ENCODE measurements at regions not wholly inside any gene's neighbourhood (a gene's known extent, or its start where the extent isn't known, plus 50 kb on each side); places are given as distances from the start of the nearest gene placed in this dataset.

- no peak for DNase-seq (ENCODE audit: low read depth, low spot score)
- Histone ChIP-seq H3K4me1 (ENCODE audit: insufficient read depth, insufficient read length) (no peaks in the 10 kb centered on the region), H3K27me3 (ENCODE audit: insufficient read depth, insufficient read length) (no peaks in the 10 kb centered on the region), H3K9ac (ENCODE audit: insufficient read length, low read depth) (no peak overlapping the region), H3K36me3 (ENCODE audit: insufficient read depth, insufficient read length, low read length) (no peaks in the 10 kb centered on the region), H3K4me3 (ENCODE audit: insufficient read length, low read depth) (no peak overlapping the region), H3K9me3 (ENCODE audit: insufficient read depth, low read length) (no peaks in the 10 kb centered on the region)
- TF ChIP-seq ZNF274 (IDR thresholded peaks at IDR 0.05; ENCODE audit: low read depth, low read length) = no peak
Observed at GRCh38 chr2:12890066-12890465, 173.3 kb downstream of the TRIB2 start.

GRCh38 chr2:12890481-12890991 is 173.8 kb downstream of the TRIB2 start:
- no peak for TF ChIP-seq ZNF274 (IDR thresholded peaks at IDR 0.05; ENCODE audit: low read depth, low read length)
- no peak for TF ChIP-seq YY1 (IDR thresholded peaks at IDR 0.05; ENCODE audit: insufficient read depth, insufficient read length)
- no peak for TF ChIP-seq SUZ12 (IDR thresholded peaks at IDR 0.05; ENCODE audit: extremely low read depth, insufficient read depth, insufficient read length)
- H3K36me3 ChIP-seq (ENCODE audit: insufficient read depth, insufficient read length, low read length) = no peaks in the 10 kb centered on the region
- no peaks in the 10 kb centered on the region for H3K4me1 ChIP-seq (ENCODE audit: insufficient read depth, insufficient read length)
- H3K9me3 ChIP-seq (ENCODE audit: insufficient read depth, low read length) = no peaks in the 10 kb centered on the region
- no peak for DNase-seq (ENCODE audit: low read depth, low spot score)
- H3K9ac ChIP-seq (ENCODE audit: insufficient read length, low read depth) = no peak overlapping the region
- H3K27me3 ChIP-seq (ENCODE audit: insufficient read depth, insufficient read length) = no peaks in the 10 kb centered on the region
- H3K4me3 ChIP-seq (ENCODE audit: insufficient read length, low read depth) = no peak overlapping the region

GRCh38 chr2:12895017-12895416 is 178.3 kb downstream of the TRIB2 start:
- H3K36me3 ChIP-seq (ENCODE audit: insufficient read depth, insufficient read length, low read length) = no peaks in the 10 kb centered on the region
- H3K9ac ChIP-seq (ENCODE audit: insufficient read length, low read depth) = no peak overlapping the region
- TF ChIP-seq YY1 (IDR thresholded peaks at IDR 0.05; ENCODE audit: insufficient read depth, insufficient read length) (no peak), ZNF274 (IDR thresholded peaks at IDR 0.05; ENCODE audit: low read depth, low read length) (no peak), SUZ12 (IDR thresholded peaks at IDR 0.05; ENCODE audit: extremely low read depth, insufficient read depth, insufficient read length) (no peak)
- H3K27me3 ChIP-seq (ENCODE audit: insufficient read depth, insufficient read length) = no peaks in the 10 kb centered on the region
- no peaks in the 10 kb centered on the region for H3K4me1 ChIP-seq (ENCODE audit: insufficient read depth, insufficient read length)
- no peak overlapping the region for H3K4me3 ChIP-seq (ENCODE audit: insufficient read length, low read depth)
- no peaks in the 10 kb centered on the region for H3K9me3 ChIP-seq (ENCODE audit: insufficient read depth, low read length)
- no peak for DNase-seq (ENCODE audit: low read depth, low spot score)

- no peak for DNase-seq (ENCODE audit: low read depth, low spot score)
- no peaks in the 10 kb centered on the region for H3K27me3 ChIP-seq (ENCODE audit: insufficient read depth, insufficient read length)
- no peak overlapping the region for H3K9ac ChIP-seq (ENCODE audit: insufficient read length, low read depth)
- H3K4me3 ChIP-seq (ENCODE audit: insufficient read length, low read depth) = no peak overlapping the region
- no peaks in the 10 kb centered on the region for H3K4me1 ChIP-seq (ENCODE audit: insufficient read depth, insufficient read length)
- H3K9me3 ChIP-seq (ENCODE audit: insufficient read depth, low read length) = no peaks in the 10 kb centered on the region
- TF ChIP-seq YY1 (IDR thresholded peaks at IDR 0.05; ENCODE audit: insufficient read depth, insufficient read length) = no peak
- no peak for TF ChIP-seq SUZ12 (IDR thresholded peaks at IDR 0.05; ENCODE audit: extremely low read depth, insufficient read depth, insufficient read length)
- TF ChIP-seq ZNF274 (IDR thresholded peaks at IDR 0.05; ENCODE audit: low read depth, low read length) = no peak
- no peaks in the 10 kb centered on the region for H3K36me3 ChIP-seq (ENCODE audit: insufficient read depth, insufficient read length, low read length)
Observed at GRCh38 chr2:12896318-12896982, 179.7 kb downstream of the TRIB2 start.

GRCh38 chr2:12897181-12897580 is 180.4 kb downstream of the TRIB2 start:
- no peak overlapping the region for H3K4me3 ChIP-seq (ENCODE audit: insufficient read length, low read depth)
- no peak for DNase-seq (ENCODE audit: low read depth, low spot score)

GRCh38 chr2:12903272-12903671 is 186.5 kb downstream of the TRIB2 start:
- no peak for DNase-seq (ENCODE audit: low read depth, low spot score)
- no peaks in the 10 kb centered on the region for H3K9me3 ChIP-seq (ENCODE audit: insufficient read depth, low read length)
- H3K27me3 ChIP-seq (ENCODE audit: insufficient read depth, insufficient read length) = no peaks in the 10 kb centered on the region
- no peaks in the 10 kb centered on the region for H3K36me3 ChIP-seq (ENCODE audit: insufficient read depth, insufficient read length, low read length)
- H3K4me1 ChIP-seq (ENCODE audit: insufficient read depth, insufficient read length) = no peaks in the 10 kb centered on the region
- no peak for TF ChIP-seq SUZ12 (IDR thresholded peaks at IDR 0.05; ENCODE audit: extremely low read depth, insufficient read depth, insufficient read length)
- TF ChIP-seq ZNF274 (IDR thresholded peaks at IDR 0.05; ENCODE audit: low read depth, low read length) = no peak
- no peak for TF ChIP-seq YY1 (IDR thresholded peaks at IDR 0.05; ENCODE audit: insufficient read depth, insufficient read length)
- H3K4me3 ChIP-seq (ENCODE audit: insufficient read length, low read depth) = no peak overlapping the region
- H3K9ac ChIP-seq (ENCODE audit: insufficient read length, low read depth) = no peak overlapping the region

More at GRCh38 chr2:12897181-12897580, 180.4 kb downstream of the TRIB2 start:
- H3K4me1 ChIP-seq (ENCODE audit: insufficient read depth, insufficient read length) = no peaks in the 10 kb centered on the region
- H3K9me3 ChIP-seq (ENCODE audit: insufficient read depth, low read length) = no peaks in the 10 kb centered on the region
- H3K36me3 ChIP-seq (ENCODE audit: insufficient read depth, insufficient read length, low read length) = no peaks in the 10 kb centered on the region
- no peaks in the 10 kb centered on the region for H3K27me3 ChIP-seq (ENCODE audit: insufficient read depth, insufficient read length)
- TF ChIP-seq SUZ12 (IDR thresholded peaks at IDR 0.05; ENCODE audit: extremely low read depth, insufficient read depth, insufficient read length) (no peak), YY1 (IDR thresholded peaks at IDR 0.05; ENCODE audit: insufficient read depth, insufficient read length) (no peak), ZNF274 (IDR thresholded peaks at IDR 0.05; ENCODE audit: low read depth, low read length) (no peak)
- no peak overlapping the region for H3K9ac ChIP-seq (ENCODE audit: insufficient read length, low read depth)

GRCh38 chr2:12910431-12910830 is 193.7 kb downstream of the TRIB2 start:
- TF ChIP-seq ZNF274 (IDR thresholded peaks at IDR 0.05; ENCODE audit: low read depth, low read length) = no peak
- no peak for TF ChIP-seq SUZ12 (IDR thresholded peaks at IDR 0.05; ENCODE audit: extremely low read depth, insufficient read depth, insufficient read length)
- TF ChIP-seq YY1 (IDR thresholded peaks at IDR 0.05; ENCODE audit: insufficient read depth, insufficient read length) = no peak
- no peak overlapping the region for H3K9ac ChIP-seq (ENCODE audit: insufficient read length, low read depth)

More at GRCh38 chr2:12910431-12910830, 193.7 kb downstream of the TRIB2 start:
- Histone ChIP-seq H3K27me3 (ENCODE audit: insufficient read depth, insufficient read length) (no peaks in the 10 kb centered on the region), H3K4me1 (ENCODE audit: insufficient read depth, insufficient read length) (no peaks in the 10 kb centered on the region), H3K4me3 (ENCODE audit: insufficient read length, low read depth) (no peak overlapping the region), H3K9me3 (ENCODE audit: insufficient read depth, low read length) (no peaks in the 10 kb centered on the region), H3K36me3 (ENCODE audit: insufficient read depth, insufficient read length, low read length) (no peaks in the 10 kb centered on the region)
- DNase-seq (ENCODE audit: low read depth, low spot score) = no peak

All from NT2/D1 (cell line).